Left ventricle myocardium superior (tissue), 1 donor: ENCODE measurements at regions not wholly inside any gene's neighbourhood (a gene's known extent, or its start where the extent isn't known, plus 50 kb on each side); places are given as distances from the start of the nearest gene placed in this dataset.

Source experiments
- ATAC-seq: fragments of 200-7000 bp; cut with Tn5 transposase; one replicate; pipeline ENCODE4 v1.9.1; 2020; ENCODE audit warnings: mild to moderate bottlenecking, moderate library complexity
- DNase-seq: peaks from one replicate; pipeline ENCODE4 v3.0.0-alpha.2; 2020
- intact Hi-C: fragments of 100-400 bp; cut with micrococcal nuclease; formaldehyde crosslinking; loops from one replicate; pipeline ENCODE4 v1.11.0; 2022
- donor health status: DM: no; HTN: yes; CAD: no; lungs with severe emphysema.

- ATAC-seq (no peak), DNase-seq (no peak)
- intact Hi-C loops = no loop called here
These were observed 67.4 kb upstream of the CPEB2 start for GRCh38 chr4:14934704-14935390.

- intact Hi-C loops = no loop called here
- ATAC-seq = no peak
- DNase-seq = no peak
These were observed 58.5 kb upstream of the CPEB2 start for GRCh38 chr4:14943749-14944148.

DNA sequence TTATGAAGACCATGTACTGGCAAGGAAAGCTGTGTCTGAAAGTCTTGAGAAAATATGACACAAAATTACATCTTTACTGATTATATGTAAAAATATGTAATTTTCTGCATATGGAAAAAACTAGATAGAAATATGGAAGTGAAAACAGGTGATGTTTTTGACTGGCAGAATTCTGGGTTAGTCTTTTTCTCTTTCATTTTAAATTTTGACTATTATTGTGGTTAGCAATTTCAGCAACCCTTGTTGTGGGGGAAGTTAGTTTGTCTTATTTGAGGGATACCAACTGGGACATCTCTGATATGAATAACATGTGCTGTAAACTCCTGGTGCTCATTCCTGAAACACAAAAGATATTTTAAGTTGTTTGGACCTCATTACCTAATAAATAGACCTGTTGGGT lies 49.9 kb upstream of the CPEB2 start:
- ATAC-seq (no peak), DNase-seq (no peak)
- intact Hi-C loops = no loop called here
